DND-41 (cell line): ENCODE measurements at regions not wholly inside any gene's neighbourhood (a gene's known extent, or its start where the extent isn't known, plus 50 kb on each side); places are given as distances from the start of the nearest gene placed in this dataset.

Source experiments
- EZH2 ChIP-seq: IDR thresholded peaks from 3 replicates; pipeline ENCODE4 v1.6.1; 2012; ENCODE audit warnings: borderline replicate concordance, low read depth, mild to moderate bottlenecking, moderate library complexity, low read length, inconsistent platforms; ENCODE audit not compliant: severe bottlenecking
- TF ChIP-seq, protein P1 (sequence below): IDR thresholded peaks from 2 replicates; pipeline ENCODE4 v1.5.1; 2012; ENCODE audit warnings: borderline replicate concordance, low read length, moderate library complexity, mild to moderate bottlenecking; ENCODE audit not compliant: poor library complexity, severe bottlenecking; ENCODE audit errors: extremely low read depth

DNA sequence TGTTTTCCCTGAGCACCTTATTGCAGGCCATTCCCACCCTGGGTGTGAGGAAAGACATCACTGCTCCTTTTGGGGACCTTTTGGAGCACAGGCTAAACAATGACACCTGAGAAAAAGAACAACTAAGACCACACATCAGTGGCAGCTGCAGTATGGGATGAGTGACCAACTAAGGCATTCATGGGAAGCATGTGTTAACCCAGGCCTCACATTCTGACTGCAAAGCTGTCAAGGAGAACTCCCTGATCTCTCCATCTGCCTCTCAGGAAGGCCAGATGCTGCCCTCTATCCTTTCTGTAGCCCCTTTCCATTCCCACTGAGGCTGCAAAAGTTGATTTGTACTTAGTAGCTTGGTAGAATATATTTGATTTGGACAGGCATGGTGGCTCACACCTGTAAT is 130.5 kb upstream of the FOXN2 start:
- no peak for TF ChIP-seq EZH2
- TF ChIP-seq, protein P1, sequence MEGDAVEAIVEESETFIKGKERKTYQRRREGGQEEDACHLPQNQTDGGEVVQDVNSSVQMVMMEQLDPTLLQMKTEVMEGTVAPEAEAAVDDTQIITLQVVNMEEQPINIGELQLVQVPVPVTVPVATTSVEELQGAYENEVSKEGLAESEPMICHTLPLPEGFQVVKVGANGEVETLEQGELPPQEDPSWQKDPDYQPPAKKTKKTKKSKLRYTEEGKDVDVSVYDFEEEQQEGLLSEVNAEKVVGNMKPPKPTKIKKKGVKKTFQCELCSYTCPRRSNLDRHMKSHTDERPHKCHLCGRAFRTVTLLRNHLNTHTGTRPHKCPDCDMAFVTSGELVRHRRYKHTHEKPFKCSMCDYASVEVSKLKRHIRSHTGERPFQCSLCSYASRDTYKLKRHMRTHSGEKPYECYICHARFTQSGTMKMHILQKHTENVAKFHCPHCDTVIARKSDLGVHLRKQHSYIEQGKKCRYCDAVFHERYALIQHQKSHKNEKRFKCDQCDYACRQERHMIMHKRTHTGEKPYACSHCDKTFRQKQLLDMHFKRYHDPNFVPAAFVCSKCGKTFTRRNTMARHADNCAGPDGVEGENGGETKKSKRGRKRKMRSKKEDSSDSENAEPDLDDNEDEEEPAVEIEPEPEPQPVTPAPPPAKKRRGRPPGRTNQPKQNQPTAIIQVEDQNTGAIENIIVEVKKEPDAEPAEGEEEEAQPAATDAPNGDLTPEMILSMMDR: no peak
